ENCODE measurements at regions not wholly inside any gene's neighbourhood (a gene's known extent, or its start where the extent isn't known, plus 50 kb on each side); places are given as distances from the start of the nearest gene placed in this dataset.

DNA sequence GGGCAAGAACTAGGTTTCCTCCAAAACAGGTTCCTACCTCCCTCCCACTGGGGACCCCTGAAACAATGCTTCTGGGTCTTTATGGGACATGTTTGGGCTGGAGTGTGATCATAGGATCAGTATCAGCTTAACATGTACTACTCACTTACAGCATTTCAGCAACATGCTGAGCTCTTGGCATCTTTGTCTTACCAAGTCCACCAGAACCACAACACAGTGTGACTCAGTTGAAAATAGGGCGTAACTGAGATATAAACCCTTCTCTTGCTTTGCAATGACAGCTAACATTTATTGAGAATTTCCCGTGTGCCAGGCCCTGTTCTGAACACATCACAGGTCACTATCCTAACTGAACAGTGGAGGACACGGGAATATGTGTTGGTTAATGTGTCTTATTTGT is 218.5 kb upstream of the LNX1 start:
- FAIRE-seq = no peak

DNA sequence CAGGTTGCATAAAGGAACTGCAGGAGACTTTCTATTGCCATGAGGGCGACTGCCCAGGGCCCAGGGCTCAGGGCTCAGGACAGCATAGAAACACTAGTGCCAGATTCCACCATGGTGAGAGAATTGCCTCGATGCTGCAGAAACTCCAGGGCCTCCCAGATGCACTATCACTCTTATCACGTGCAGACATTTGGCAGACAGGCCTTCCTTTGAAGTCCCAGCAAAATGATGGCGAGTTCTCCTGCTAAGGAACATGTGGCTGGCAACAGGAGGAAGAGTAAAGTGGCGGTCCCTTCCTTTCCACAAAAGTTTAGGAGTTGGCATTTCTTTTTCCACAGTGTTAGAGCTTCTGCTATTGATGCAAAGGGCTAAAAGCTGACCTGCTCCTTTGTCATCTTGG is 214.0 kb upstream of the LNX1 start:
- no peak for FAIRE-seq

DNA sequence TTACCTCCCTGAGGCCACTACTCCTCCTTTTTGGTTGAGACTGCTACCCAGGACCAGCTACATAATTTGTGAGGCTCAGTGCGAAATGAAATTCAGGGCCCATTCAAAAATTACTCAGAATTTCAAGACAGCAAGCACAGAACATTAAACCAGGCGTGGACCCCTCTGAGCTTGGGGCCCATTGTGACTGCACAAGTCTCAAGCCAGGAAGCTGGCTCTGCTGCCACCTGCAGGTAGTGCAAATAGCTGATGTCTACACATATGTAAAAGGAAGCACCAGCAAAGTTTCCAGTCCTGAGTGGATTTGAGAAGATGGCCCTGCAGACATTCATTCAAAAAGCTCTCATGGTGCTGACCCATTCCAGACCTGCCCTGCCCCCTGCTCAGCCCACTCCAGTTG is 213.4 kb upstream of the LNX1 start:
- FAIRE-seq = no peak

DNA sequence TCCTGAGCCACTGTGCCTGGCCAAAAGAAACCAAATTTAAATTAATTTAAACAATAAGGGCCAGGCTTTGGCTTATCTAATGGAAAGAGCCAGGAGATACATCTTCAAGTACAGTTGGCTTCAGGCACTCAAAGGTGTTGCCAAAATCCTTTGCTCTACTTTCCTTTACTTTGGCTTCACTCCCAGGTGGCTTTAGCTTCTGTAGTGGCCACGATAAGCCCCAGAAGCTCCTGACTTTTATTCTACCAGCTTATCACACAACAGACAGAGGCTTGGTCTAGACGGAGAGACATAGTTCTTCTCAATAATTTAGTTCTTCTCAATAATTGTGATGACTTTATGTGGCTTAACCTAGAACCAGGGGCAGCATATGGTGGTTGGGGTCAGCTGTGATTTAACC is 211.2 kb upstream of the LNX1 start:
- no peak for FAIRE-seq

DNA sequence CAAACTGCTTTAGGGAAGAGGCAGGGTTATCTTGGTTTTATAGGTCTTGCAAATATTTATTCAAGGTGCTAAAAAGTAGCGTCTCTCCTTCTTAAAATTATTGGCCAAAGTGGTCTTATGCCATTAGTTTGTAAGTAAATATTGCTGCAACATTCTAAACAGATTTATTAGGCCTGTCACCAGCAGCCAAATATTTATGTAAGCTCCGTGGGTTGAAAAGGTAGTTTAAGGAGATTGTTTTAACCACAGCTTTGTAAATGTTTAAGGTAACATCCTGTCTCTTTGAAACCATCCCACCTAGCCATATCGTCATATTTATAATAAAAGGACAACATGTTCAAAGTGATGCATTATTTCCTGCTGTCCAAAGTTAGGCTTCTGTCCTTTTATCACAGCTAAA is 210.1 kb upstream of the LNX1 start:
- no peak for FAIRE-seq

DNA sequence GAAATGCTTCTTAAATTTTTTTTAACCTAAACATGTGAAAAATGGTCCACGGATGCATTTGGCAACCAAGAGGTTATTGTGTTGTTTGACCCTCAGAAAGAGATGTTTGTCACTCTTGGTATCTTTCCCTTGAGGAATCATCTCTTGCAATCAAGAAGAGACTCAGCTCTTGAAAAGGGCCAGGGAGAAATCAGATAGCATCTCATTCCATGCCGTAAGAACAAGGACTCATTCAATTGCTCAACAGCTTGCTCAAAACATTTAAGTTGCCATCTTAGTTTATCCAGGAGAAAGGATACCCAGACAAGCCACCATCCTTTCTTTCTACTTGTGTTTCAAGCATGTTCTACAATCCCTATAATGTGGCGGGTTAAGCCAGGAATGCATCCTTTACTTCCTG is 209.5 kb upstream of the LNX1 start:
- no peak for FAIRE-seq

DNA sequence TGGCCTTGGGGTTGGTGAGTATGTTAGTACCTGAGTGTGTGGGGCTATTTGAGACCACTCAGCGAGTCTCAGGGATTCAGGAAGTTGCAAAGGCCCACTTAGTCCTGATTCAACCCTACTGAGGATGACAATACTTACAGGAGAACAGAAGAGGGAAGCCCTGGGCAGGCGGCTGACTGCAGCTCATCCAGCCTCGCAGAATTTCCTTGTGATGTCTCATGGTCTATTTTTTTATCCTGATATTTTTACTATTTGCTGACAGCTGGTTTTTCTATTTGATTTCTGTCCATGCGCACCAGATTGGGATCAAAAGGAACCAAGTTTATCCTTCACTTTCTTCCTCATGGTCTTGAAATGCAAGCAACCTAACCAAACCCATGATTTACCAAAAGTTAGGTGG is 201.8 kb upstream of the LNX1 start:
- FAIRE-seq = no peak

DNA sequence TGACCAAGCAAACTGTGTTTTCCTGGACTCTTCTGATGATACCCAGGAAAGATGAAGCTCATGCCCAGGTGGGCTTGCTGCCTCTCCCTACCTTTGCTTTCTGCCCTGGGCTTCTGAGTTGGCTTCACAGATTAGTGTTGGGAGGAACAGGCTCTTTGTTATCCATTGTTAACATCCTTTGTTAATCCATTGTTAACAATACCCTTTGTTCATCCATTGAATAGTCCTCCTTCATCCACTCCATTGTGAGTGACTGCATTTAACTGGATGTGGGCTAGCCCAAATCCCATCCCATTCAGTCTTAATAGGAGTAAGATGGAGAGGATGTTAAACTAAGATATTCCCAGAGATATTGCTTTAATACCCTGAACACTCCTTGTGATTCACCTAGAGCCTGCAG is 199.0 kb upstream of the LNX1 start:
- FAIRE-seq = no peak

DNA sequence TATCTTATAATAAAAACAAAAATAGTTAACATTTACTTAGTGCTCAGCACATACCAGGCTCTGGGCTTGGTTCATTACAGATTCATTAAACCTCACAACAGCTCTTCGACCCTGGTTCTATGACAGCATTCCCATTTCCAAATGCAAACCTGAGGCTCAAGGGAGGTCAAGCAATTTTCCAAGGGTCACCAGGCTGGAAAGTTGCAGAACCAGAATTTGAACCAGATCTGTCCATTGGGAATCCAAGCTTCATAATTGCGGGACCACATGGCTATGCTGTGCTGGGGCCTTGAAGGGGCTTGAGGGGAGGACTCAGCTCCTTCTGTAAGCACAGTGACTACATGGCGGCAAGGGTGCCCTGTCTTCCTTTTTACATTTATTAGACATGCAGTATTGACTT is 197.3 kb upstream of the LNX1 start:
- FAIRE-seq = no peak

DNA sequence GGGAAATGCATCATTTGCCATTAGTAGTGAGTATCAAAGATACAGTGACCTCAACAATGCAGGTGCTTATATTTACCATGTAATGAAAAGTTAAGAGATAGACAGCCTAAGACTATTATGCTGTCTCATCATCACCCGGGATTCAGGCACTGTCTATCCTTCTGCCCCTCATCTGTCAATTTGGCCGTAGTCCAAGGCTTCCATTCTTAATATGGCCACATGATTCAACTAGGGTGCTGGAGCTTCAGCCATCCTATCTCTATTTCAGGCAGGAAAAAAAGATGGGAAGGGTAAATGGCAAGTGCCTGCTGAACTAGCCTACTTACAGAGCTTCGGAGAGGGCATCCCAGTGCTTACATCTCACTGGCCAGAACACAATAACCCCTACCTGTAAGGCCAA is 196.7 kb upstream of the LNX1 start:
- FAIRE-seq = no peak

DNA sequence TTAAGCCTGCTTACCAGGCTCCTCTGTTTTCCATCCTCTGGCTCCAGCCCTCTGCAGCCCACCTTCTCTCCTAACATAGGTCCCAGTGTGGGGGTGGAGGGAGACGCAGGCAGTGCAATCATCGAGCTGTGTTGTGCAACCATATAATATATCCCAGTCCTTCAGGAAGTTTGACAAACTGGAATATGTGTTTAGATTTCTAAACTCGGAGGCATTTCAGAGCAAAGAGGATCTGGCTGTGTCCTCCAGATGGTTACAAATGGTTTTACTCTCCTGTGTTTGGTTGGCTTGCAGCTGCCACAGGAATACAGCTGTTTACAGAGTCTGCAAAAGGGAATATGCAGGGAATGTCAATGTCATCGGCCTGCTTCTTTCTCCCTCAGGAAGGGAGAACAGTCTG is 195.3 kb upstream of the LNX1 start:
- no peak for FAIRE-seq

DNA sequence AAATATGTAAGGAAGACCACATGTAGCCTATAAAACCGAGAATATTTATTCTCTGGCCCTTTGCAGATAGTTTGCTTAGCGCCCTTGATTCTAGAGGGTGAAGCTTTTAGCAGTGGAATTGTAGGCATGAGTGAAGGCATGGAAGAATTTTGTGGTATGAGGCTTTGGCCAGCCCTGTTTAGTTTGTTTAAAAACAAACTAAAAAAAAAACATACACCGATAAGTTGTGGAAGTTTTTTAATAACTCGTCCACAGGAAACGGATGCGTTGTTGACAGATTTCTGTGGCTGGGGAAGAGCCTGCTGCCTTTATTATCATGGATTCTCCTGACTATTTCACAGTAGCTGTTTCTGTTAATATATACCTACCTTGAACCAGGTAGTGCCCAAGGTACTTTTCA is 194.7 kb upstream of the LNX1 start:
- FAIRE-seq = no peak

DNA sequence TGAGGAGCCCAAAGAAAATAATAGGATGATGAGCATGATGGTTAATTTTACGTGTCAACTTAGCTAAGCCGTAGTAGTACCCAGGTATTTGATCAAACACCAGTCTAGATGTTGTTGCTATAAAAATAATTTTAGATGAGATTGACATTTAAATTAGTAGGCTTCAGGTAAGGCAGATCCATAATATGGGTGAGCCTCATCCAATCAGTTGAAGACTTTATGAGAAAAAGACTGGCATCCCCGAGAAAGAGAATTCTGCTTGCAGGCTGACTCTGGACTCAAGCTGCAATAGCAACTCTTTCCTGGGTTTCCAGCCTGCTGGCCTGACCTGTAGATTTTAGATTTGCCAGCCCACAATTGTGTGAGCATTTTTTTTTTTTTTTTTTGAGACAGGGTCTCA is 192.8 kb upstream of the LNX1 start:
- no peak for FAIRE-seq

DNA sequence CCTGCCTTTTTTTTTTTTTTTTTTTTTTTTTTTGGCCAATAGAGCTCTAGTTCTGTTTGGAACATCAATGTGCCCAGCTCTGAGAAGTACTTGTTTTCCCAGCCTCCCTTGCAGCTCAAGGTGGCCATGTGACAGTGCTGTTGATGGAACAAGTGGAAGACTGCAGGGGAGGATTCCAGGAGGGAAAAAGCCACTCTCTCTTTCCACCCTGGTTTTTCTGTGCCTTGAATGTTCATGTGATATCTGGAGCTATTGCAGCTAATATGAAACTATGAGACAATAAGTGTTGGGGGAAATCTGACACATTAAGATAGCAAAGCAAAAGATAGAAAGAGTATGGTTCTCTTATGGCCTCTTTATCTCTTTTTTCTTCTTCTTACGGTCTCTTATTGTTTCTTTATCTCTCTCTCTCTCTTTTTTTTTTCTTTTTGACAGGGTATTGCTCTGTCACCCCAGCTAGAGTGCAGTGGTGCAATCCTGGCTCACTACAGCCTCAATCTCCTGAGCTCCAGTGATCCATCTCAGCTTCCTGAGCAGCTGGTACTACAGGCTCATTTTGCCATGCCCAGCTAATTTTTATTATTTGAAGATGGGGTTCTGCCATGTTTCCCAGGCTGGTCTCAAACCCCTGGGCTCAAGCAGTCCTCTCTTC is 192.0 kb upstream of the LNX1 start:
- FAIRE-seq = no peak

DNA sequence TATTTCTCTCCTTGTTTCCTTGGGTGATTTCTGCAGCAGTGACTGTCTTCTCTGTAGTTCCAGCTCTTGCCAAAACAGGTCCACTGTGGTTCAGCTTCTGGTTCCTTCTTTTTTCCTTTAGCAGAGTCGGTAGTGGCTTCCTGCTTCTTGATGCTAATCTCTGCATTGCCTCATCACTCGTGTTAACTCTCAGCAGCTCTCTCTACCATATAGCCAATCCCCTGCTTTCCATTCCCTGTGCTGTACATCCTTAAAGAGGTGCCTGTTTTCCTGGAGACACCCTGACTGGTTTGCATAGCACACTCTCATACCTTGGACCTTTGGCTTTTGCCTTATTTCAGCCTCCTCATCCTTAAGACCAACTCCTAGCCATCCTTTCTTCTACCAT is 191.2 kb upstream of the LNX1 start:
- no peak for FAIRE-seq

DNA sequence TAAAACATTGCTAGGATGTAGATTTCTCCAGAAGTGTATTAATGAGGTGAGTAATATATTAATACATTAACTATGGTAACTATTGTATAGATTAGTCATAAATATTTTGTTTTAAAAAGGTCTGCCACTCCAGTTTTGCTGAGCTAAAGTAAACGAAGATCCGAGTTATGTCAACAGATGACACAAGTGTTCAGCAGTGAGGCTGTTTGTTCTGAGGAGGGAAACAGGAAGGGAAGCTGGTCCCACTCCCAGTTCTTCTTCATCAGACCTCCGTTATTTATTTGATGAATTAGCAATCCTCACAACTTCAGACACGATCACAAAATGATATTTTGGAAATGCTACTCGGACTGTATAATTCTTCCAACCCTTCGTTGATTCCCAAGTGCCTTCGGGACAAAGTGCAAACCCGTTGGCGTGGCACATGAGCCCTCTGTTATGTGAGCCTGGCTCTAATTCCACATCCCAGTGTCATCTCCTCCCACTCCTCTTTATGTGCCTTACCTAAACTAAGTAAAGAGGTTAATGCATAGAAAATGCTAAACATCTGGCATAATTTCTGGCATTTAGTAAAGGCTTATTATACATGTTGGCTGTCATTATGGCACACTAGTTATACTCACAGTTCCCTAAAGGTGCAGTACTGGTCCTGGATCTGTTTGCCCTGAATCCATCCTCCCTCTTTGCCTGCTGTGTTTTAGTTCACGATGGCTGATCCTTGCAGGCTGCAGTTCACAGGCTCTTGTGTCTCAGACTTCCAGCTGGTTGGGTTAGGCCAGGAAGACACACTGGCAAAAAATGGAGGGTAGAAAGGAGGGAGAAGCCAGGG is 190.6 kb upstream of the LNX1 start:
- FAIRE-seq = peak; percentile 99

DNA sequence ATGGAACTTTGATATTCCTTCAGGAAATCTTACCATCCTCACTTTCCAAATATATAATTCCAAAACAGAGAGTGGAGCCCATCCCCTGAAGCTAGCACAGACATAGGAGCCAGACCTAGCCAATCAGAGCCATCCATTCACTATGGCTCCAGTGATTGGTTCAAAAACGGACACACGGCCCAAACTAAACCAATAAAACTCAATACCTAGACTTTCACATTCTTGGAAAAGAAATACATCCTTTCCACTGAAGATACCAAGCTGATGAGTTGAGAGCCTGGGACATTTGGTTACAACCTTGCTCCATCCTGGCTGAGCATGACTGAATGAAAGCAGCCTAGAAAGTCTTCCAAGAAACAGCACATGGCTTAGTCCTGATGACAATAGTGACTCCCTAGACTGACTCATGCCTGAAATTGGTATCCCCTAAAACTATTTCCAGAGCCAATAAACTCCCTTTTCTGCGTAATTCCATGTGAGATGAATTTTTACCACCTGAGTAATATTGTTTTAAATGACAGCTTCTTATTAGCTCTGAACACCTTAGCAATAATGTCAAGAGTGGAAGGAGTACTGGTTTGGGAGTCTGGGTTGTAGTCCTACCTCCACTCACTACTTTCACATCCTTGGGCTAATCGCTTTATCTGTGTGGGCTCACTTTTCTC is 189.6 kb upstream of the LNX1 start:
- FAIRE-seq = no peak

DNA sequence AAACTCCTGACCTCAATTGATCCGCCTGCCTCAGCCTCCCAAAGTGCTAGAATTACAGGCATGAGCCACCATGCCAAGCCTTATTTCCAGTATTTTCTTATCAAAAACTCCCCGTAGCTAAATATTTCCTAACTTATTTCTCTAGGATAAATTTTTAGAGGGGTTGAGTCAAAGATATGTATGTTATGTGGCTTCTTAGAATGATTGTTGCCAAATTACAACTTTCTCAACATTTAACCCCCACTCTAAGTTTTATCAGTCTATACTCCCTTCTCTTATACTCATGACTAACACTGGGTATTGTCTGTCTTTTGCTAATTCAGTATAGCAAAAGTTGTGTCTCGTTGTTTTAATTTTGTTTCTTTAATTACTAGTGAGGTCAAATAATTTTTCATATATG is 187.7 kb upstream of the LNX1 start:
- FAIRE-seq = no peak

DNA sequence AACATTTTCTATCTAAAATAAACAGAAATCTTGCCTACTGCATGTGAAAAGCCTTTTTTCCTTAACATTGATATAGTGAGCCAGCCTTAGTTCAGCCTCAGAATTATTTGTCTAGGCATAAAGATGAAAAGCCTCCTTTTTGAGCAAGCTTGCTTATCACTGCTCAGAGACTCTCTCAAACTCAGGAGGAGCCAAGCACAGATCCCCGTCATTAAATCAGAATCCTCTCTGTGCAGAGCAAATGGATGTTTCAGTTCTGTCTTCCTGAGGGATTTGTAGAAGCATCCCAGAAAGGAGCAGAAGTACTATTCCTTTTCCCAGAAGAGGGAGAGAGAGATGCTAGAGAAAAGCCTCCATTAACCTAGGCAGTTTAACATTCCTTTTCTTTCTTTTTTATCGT is 186.9 kb upstream of the LNX1 start:
- FAIRE-seq = no peak

DNA sequence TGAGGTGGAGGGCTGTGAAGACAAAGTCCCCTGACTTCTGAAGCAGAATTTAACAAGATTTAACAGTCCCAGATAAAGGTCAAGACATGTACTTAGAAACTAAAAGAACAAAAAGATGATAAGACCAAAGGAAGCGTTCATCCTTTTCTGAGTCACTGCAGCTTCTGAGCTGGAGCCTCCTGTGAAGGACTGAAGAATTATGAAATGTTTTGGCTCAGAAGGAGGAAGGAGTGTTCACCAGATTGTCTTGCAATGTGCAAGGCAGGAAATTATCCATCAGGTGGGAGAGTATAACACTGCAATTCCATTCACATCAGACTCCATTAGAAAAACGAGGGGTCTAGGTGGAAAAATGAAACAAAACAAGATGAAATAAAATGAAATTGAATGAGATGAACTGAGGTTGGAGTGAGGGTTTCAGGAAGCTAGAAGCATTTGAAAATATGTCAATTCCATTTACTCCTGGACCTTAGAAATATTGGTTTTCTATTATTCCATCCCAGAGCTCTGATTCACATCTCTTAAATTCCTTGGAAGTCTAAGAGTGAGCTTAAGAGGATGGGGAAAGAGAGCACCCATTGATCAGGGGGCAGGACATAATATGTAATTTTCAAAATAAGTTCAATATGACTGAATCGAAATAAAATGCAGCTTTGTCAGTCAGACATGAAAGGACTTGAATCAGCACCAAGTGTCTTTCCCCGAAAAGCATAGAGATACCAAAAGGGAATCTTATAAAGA is 186.1 kb upstream of the LNX1 start:
- FAIRE-seq = no peak

DNA sequence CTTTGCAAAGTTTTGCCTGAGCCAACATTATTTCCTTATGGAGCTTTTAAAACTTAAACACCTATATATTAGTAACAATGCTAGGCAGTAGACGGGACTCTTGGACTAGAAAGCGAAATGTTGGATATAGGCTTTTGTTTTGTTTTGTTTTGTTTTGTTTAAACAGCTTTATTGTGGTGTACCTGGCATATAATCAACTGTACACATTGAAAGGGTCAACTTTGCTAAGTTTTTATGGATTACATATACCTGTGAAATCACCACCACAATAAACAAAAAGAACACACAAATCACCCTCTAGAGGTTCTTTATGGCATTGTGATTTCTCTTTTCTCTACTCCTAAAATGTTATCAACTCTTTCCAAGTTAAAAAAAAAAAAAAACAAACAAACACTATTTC is 184.9 kb upstream of the LNX1 start:
- FAIRE-seq = no peak

DNA sequence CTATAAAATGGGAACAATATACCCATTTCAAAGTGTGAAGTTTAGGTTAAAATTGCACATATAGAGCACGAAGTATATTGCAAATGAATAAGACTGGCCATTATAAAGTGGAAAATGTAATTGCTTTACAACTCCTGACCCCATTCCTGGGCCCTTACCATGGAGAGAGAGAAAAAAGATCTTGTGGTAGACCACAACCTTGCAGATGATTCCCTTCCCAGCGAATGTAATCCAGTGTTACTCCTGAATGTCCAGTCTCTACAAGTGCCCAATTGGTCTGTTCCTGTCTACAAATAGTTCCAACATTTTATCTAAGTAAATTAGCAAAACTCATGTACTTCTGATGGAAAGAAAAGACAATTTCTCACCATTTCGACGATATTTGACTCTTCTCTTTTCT is 184.1 kb upstream of the LNX1 start:
- no peak for FAIRE-seq

DNA sequence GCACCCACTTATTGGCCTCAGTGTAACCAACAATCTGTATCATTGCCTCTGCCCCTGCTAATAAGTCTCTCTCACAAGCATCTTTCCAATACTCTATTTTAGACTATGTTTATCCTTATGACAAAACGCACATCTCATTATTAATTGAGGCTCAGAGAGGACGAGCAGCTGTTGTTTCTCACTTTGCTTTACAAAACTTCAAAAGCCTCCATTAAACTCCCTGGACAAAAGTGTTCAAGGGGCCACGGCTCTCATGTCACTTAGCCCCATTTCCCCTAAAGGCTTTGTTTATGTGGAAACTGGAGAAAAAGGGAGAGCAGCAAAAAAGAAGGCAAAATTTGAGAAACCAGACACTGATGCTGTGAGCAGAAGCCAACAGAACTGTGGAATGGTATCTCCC is 180.0 kb upstream of the LNX1 start:
- FAIRE-seq = no peak

DNA sequence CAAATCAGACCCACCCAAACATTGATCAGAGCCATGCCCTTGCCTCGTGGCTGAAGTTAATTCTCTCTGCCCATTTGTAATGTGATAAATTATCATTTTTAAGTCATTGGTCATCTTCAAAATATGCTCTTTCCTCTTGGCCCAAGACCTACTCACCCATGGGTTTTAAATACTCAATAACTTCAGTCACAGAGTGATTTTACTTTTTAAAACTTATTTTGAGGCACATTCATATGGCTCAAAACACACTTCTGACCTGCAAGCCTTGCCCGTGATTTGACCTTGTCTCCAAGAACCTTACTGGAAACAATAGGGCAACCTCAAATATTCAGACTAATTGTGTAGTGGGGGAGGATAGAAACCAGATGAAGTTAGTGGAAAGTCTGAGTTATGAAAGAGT is 176.2 kb upstream of the LNX1 start:
- FAIRE-seq = no peak
